GM18873 (cell line): ENCODE measurements at regions not wholly inside any gene's neighbourhood (a gene's known extent, or its start where the extent isn't known, plus 50 kb on each side); places are given as distances from the start of the nearest gene placed in this dataset.

ENCODE experiments used
- ATAC-seq: cut with Tn5 transposase; IDR thresholded peaks from one replicate; pipeline ENCODE4 v1.9.1; 2021; ENCODE audit warnings: mild to moderate bottlenecking, moderate library complexity, moderate number of reproducible peaks; ENCODE audit not compliant: unreplicated experiment, low FRiP score

GRCh38 chr11:42021911-42022310 is 562.5 kb upstream of the LRRC4C start:
- ATAC-seq: no peak

- no peak for ATAC-seq
Observed at GRCh38 chr11:42023267-42023666, 563.8 kb upstream of the LRRC4C start.

- ATAC-seq: no peak
Observed at GRCh38 chr11:42025121-42025803, 565.8 kb upstream of the LRRC4C start.

GRCh38 chr11:42034826-42035225 is 575.4 kb upstream of the LRRC4C start:
- no peak for ATAC-seq

- ATAC-seq: no peak
Observed at GRCh38 chr11:42036201-42036600, 576.7 kb upstream of the LRRC4C start.

- no peak for ATAC-seq
Observed at GRCh38 chr11:42043312-42043711, 583.9 kb upstream of the LRRC4C start.

- no peak for ATAC-seq
Observed at GRCh38 chr11:42047637-42048555, 588.4 kb upstream of the LRRC4C start.

- ATAC-seq: no peak
Observed at GRCh38 chr11:42049186-42049585, 589.7 kb upstream of the LRRC4C start.

GRCh38 chr11:42049650-42050049 is 590.2 kb upstream of the LRRC4C start:
- no peak for ATAC-seq

- no peak for ATAC-seq
Observed at GRCh38 chr11:42054351-42054900, 595.0 kb upstream of the LRRC4C start.

- no peak for ATAC-seq
Observed at GRCh38 chr11:42055606-42056005, 596.2 kb upstream of the LRRC4C start.

GRCh38 chr11:42058794-42059193 is 599.3 kb upstream of the LRRC4C start:
- no peak for ATAC-seq

- ATAC-seq: no peak
Observed at GRCh38 chr11:42065199-42065598, 605.7 kb upstream of the LRRC4C start.

GRCh38 chr11:42066113-42066512 is 606.7 kb upstream of the LRRC4C start:
- ATAC-seq: no peak

GRCh38 chr11:42074306-42074705 is 614.9 kb upstream of the LRRC4C start:
- ATAC-seq: no peak

- no peak for ATAC-seq
Observed at GRCh38 chr11:42075180-42075579, 615.7 kb upstream of the LRRC4C start.

GRCh38 chr11:42077794-42078193 is 618.3 kb upstream of the LRRC4C start:
- no peak for ATAC-seq

- no peak for ATAC-seq
Observed at GRCh38 chr11:42085736-42086135, 626.3 kb upstream of the LRRC4C start.

GRCh38 chr11:42093541-42093940 is 634.1 kb upstream of the LRRC4C start:
- no peak for ATAC-seq

GRCh38 chr11:42098075-42098474 is 638.6 kb upstream of the LRRC4C start:
- ATAC-seq: no peak

- ATAC-seq: no peak
Observed at GRCh38 chr11:42112866-42113265, 653.4 kb upstream of the LRRC4C start.
